Caco-2 (cell line): ENCODE measurements at regions not wholly inside any gene's neighbourhood (a gene's known extent, or its start where the extent isn't known, plus 50 kb on each side); places are given as distances from the start of the nearest gene placed in this dataset.

ENCODE experiments used
- BruUV-seq: library from RNA; stranded (reverse); fragments of 400-500 nt; replicated peaks from 2 replicates; lab custom pipeline; 2021; lab: Mats Ljungman, UMichigan
- CTCF ChIA-PET: fragments of 300-600 bp; sonication (Branson Sonifier 250); formaldehyde crosslinking; loops from one replicate; lab custom pipeline; 2022; ENCODE audit warnings: antibody characterized with exemption; lab: Charles Lee
- POLR2A ChIA-PET: fragments of 300-600 bp; sonication (Branson Sonifier 250); formaldehyde crosslinking; loops from one replicate; lab custom pipeline; 2022; ENCODE audit warnings: antibody characterized with exemption; lab: Charles Lee
- DNase-seq, 2 experiments: peaks; one replicate each; pipeline versions ENCODE4 v3.0.0 to v3.0.0-alpha.2; 2020 to 2022
- H3K27me3 ChIP-seq: replicated peaks from 2 replicates; pipeline ENCODE4 v1.6.0; 2011; ENCODE audit warnings: low read length; ENCODE audit not compliant: control insufficient read depth, insufficient read depth
- H3K36me3 ChIP-seq: 2 replicates; pipeline ENCODE4 v1.5.1; 2011; ENCODE audit warnings: low read length; ENCODE audit not compliant: control insufficient read depth, insufficient read depth
- H3K4me1 ChIP-seq: fragments of 250-450 bp; sonication (Bioruptor Pico); 2 replicates; pipeline ENCODE4 v1.5.1; 2020; ENCODE audit warnings: mild to moderate bottlenecking
- H3K4me3 ChIP-seq: 2 replicates; pipeline ENCODE4 v1.5.1; 2011; ENCODE audit warnings: low read depth, mild to moderate bottlenecking, control low read depth, low read length
- H3K9me3 ChIP-seq: fragments of 250-450 bp; sonication (Bioruptor Pico); 2 replicates; pipeline ENCODE4 v1.5.1; 2020; ENCODE audit warnings: mild to moderate bottlenecking, moderate library complexity
- H3K27ac Mint-ChIP-seq: one replicate; pipeline ENCODE4 v1.8.0; 2022; ENCODE audit warnings: mixed read lengths; ENCODE audit not compliant: unreplicated experiment
- H3K27me3 Mint-ChIP-seq: one replicate; pipeline ENCODE4 v1.8.0; 2022; ENCODE audit warnings: mixed read lengths; ENCODE audit not compliant: insufficient read depth, unreplicated experiment
- H3K36me3 Mint-ChIP-seq: one replicate; pipeline ENCODE4 v1.8.0; 2022; ENCODE audit warnings: mild to moderate bottlenecking, mixed read lengths; ENCODE audit not compliant: insufficient read depth, unreplicated experiment
- H3K4me1 Mint-ChIP-seq: one replicate; pipeline ENCODE4 v1.8.0; 2022; ENCODE audit warnings: low read depth, mixed read lengths; ENCODE audit not compliant: unreplicated experiment
- H3K4me3 Mint-ChIP-seq: one replicate; pipeline ENCODE4 v1.8.0; 2022; ENCODE audit warnings: mild to moderate bottlenecking, moderate library complexity, mixed read lengths; ENCODE audit not compliant: unreplicated experiment
- H3K9me3 Mint-ChIP-seq: one replicate; pipeline ENCODE4 v1.8.0; 2022; ENCODE audit warnings: mixed read lengths; ENCODE audit not compliant: unreplicated experiment
- intact Hi-C: fragments of 100-400 bp; cut with micrococcal nuclease; formaldehyde crosslinking; loops from one replicate; pipeline ENCODE4 v1.10.0; 2022; ENCODE audit not compliant: unreplicated experiment
- TF ChIP-seq, protein P1 (sequence below), 2 experiments: fragments of 200-600 bp in 1 of 2; IDR thresholded peaks; 1 replicate in 1 of 2; 2 replicates in 1 of 2; pipeline versions ENCODE4 v1.5.1 to v1.8.0; 2011 to 2022; ENCODE audit warnings: antibody characterized with exemption in 1 of 2, control low read depth in 1 of 2, inconsistent platforms in 1 of 2, low read depth in 1 of 2, low read length in 1 of 2, mild to moderate bottlenecking in 1 of 2, moderate library complexity in 1 of 2; ENCODE audit not compliant: insufficient read depth in 1 of 2, severe bottlenecking in 1 of 2, unreplicated experiment in 1 of 2

DNA sequence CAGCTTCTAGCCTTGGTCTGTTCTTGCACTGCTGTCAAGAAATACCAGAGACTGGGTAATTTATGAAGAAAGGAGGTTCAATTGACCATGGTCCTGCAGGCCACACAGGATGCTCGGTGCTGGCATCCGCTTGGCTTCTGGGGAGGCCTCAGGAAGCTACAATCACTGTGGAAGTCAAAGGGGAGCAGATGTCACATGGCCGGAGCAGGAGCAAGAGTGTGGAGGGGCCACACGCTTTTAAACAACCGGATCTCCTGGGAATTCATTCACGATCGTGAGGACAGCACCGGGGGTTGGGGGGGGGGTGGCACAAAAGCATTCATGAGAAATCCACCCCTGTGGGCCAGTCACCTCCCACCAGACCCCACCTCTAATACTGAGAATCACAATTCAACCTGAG, 850.4 kb upstream of the SALL3 start:
- no TSS peak for BruUV-seq
- H3K36me3 ChIP-seq = no peaks in the 10 kb centered on the region
- peaks cover 7% of the 10 kb centered on the region for H3K27me3 Mint-ChIP-seq
- no peaks in the 10 kb centered on the region for H3K27me3 ChIP-seq
- no peak overlapping the region for H3K4me3 ChIP-seq
- peaks cover 9% of the 10 kb centered on the region for H3K9me3 Mint-ChIP-seq
- no peaks in the 10 kb centered on the region for H3K36me3 Mint-ChIP-seq
- no peaks in the 10 kb centered on the region for H3K4me1 Mint-ChIP-seq
- CTCF ChIA-PET = no interaction called here
- H3K27ac Mint-ChIP-seq = no peak overlapping the region
- H3K9me3 ChIP-seq = no peaks in the 10 kb centered on the region
- H3K4me3 Mint-ChIP-seq = no peak overlapping the region
- no peaks in the 10 kb centered on the region for H3K4me1 ChIP-seq
- no peak for DNase-seq
- TF ChIP-seq, protein P1, sequence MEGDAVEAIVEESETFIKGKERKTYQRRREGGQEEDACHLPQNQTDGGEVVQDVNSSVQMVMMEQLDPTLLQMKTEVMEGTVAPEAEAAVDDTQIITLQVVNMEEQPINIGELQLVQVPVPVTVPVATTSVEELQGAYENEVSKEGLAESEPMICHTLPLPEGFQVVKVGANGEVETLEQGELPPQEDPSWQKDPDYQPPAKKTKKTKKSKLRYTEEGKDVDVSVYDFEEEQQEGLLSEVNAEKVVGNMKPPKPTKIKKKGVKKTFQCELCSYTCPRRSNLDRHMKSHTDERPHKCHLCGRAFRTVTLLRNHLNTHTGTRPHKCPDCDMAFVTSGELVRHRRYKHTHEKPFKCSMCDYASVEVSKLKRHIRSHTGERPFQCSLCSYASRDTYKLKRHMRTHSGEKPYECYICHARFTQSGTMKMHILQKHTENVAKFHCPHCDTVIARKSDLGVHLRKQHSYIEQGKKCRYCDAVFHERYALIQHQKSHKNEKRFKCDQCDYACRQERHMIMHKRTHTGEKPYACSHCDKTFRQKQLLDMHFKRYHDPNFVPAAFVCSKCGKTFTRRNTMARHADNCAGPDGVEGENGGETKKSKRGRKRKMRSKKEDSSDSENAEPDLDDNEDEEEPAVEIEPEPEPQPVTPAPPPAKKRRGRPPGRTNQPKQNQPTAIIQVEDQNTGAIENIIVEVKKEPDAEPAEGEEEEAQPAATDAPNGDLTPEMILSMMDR (IDR thresholded peaks at IDR 0.05; ENCODE audit: insufficient read depth in 1 of 2, low read depth in 1 of 2, low read length in 1 of 2, severe bottlenecking in 1 of 2, unreplicated experiment in 1 of 2) = no peak
- POLR2A ChIA-PET = no interaction called here
- intact Hi-C loops = no loop called here

DNA sequence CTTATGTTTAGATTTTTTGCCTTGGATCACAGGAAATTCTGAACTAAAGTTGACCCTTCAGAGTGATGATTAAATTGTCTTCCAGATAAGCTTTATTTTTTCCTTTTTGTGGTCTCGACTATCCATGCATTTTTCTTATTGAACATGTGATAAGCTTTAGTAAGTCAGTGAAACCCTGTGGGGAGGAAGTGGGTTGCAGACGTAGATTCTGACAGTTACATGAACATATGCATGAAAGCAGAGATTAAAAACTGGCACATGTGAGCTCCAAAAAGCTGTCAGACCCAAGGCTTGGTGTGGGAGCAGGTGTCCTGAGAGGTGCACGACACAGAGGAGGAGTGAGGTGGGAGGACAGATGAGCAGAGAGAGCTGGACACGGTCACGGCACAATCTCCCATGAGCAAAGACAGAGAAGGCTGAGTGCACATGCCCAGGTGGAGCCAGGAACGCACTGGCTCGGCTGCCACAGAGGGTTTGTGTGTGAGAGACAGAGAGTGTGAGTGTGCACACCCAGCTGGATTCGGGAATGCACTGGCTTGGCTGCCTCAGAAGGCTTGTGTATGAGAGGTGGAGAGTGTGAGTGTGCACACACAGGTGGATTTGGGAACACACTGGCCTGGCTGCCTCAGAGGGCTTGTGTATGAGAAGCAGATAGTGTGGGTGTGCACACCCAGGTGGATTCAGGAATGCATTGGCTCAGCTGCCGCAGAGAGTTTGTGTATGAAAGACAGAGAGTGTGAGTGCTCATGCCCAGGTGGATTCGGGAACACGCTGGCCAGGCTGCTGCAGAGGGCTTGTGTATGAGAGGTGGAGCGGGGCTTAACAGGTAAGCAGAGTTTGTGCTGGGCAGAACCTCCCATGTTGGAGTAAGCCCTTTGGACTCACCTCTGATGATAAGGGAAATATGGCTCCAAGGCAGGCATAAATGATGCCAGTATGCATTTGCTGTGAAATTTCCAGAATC, 849.1 kb upstream of the SALL3 start:
- DNase-seq = no peak
- POLR2A ChIA-PET = no interaction called here
- Mint-ChIP-seq H3K9me3 (peaks cover 4% of the 10 kb centered on the region), H3K27ac (no peak overlapping the region), H3K4me1 (no peaks in the 10 kb centered on the region), H3K36me3 (no peaks in the 10 kb centered on the region), H3K4me3 (no peak overlapping the region), H3K27me3 (peaks cover 7% of the 10 kb centered on the region)
- CTCF ChIA-PET = no interaction called here
- Histone ChIP-seq H3K9me3 (no peaks in the 10 kb centered on the region), H3K27me3 (no peaks in the 10 kb centered on the region), H3K4me1 (no peaks in the 10 kb centered on the region), H3K36me3 (no peaks in the 10 kb centered on the region), H3K4me3 (no peak overlapping the region)
- intact Hi-C loops = no loop called here
- no TSS peak for BruUV-seq
- TF ChIP-seq, protein P1 (IDR thresholded peaks at IDR 0.05; ENCODE audit: insufficient read depth in 1 of 2, low read depth in 1 of 2, low read length in 1 of 2, severe bottlenecking in 1 of 2, unreplicated experiment in 1 of 2) = no peak

DNA sequence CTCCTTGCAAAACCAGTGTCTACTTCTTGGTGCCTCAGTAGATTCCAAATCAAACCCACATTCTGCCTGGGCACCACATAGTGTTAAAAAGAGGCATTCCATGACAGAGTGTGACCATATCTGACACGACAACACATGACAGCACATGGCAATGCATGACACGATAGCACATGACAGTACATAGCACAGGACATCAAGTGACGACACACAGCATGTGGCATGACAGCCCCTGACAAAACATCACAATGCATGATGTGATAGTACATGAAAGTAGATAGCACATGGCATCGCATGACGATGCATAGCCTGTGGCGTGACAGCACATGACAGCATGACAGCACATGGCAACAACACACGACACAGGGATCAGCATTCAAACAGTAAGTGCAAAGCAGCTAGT, 845.9 kb upstream of the SALL3 start:
- H3K27me3 Mint-ChIP-seq = peaks cover 7% of the 10 kb centered on the region
- BruUV-seq = no TSS peak

More for the DNA sequence above, 845.9 kb upstream of the SALL3 start:
- Histone ChIP-seq H3K36me3 (no peaks in the 10 kb centered on the region), H3K27me3 (no peaks in the 10 kb centered on the region), H3K4me1 (no peaks in the 10 kb centered on the region), H3K4me3 (no peak overlapping the region), H3K9me3 (no peaks in the 10 kb centered on the region)
- ChIA-PET POLR2A (no interaction called here), CTCF (no interaction called here)
- H3K27ac Mint-ChIP-seq = no peak overlapping the region
- no peaks in the 10 kb centered on the region for H3K36me3 Mint-ChIP-seq
- TF ChIP-seq, protein P1 (IDR thresholded peaks at IDR 0.05; ENCODE audit: insufficient read depth in 1 of 2, low read depth in 1 of 2, low read length in 1 of 2, severe bottlenecking in 1 of 2, unreplicated experiment in 1 of 2) = no peak
- intact Hi-C loops = no loop called here
- H3K4me3 Mint-ChIP-seq = no peak overlapping the region
- DNase-seq = no peak
- no peaks in the 10 kb centered on the region for H3K4me1 Mint-ChIP-seq
- H3K9me3 Mint-ChIP-seq = no peaks in the 10 kb centered on the region
